ENCODE measurements at regions not wholly inside any gene's neighbourhood (a gene's known extent, or its start where the extent isn't known, plus 50 kb on each side); places are given as distances from the start of the nearest gene placed in this dataset.

- Histone ChIP-seq H3K9ac (ENCODE audit: low read length) (no peak overlapping the region), H3K4me3 (ENCODE audit: low read length) (no peak overlapping the region), H3K27ac (ENCODE audit: low read depth, low read length) (no peak overlapping the region), H3K36me3 (ENCODE audit: control insufficient read depth, insufficient read depth, low read length) (no peaks in the 10 kb centered on the region), H3K4me1 (ENCODE audit: control insufficient read depth, insufficient read depth, low read length) (no peaks in the 10 kb centered on the region), H3K27me3 (ENCODE audit: control insufficient read depth, insufficient read depth, low read length) (no peaks in the 10 kb centered on the region)
Measured at GRCh38 chr5:5900350-5900749, 477.9 kb downstream of the ICE1 start.

- H3K27ac ChIP-seq (ENCODE audit: low read depth, low read length), result no peak overlapping the region
- no peaks in the 10 kb centered on the region for H3K36me3 ChIP-seq (ENCODE audit: control insufficient read depth, insufficient read depth, low read length)
- no peaks in the 10 kb centered on the region for H3K4me1 ChIP-seq (ENCODE audit: control insufficient read depth, insufficient read depth, low read length)
- H3K9ac ChIP-seq (ENCODE audit: low read length), result no peak overlapping the region
- no peak overlapping the region for H3K4me3 ChIP-seq (ENCODE audit: low read length)
- no peaks in the 10 kb centered on the region for H3K27me3 ChIP-seq (ENCODE audit: control insufficient read depth, insufficient read depth, low read length)
Measured at GRCh38 chr5:5899716-5900115, 477.2 kb downstream of the ICE1 start.

- H3K27me3 ChIP-seq (ENCODE audit: control insufficient read depth, insufficient read depth, low read length), result no peaks in the 10 kb centered on the region
- no peaks in the 10 kb centered on the region for H3K4me1 ChIP-seq (ENCODE audit: control insufficient read depth, insufficient read depth, low read length)
- H3K4me3 ChIP-seq (ENCODE audit: low read length), result no peak overlapping the region
- H3K27ac ChIP-seq (ENCODE audit: low read depth, low read length), result no peak overlapping the region
- no peak overlapping the region for H3K9ac ChIP-seq (ENCODE audit: low read length)
- no peaks in the 10 kb centered on the region for H3K36me3 ChIP-seq (ENCODE audit: control insufficient read depth, insufficient read depth, low read length)
Measured at GRCh38 chr5:5888284-5888683, 465.8 kb downstream of the ICE1 start.

GRCh38 chr5:5887833-5888232, 465.4 kb downstream of the ICE1 start:
- Histone ChIP-seq H3K4me3 (ENCODE audit: low read length) (no peak overlapping the region), H3K36me3 (ENCODE audit: control insufficient read depth, insufficient read depth, low read length) (no peaks in the 10 kb centered on the region), H3K27ac (ENCODE audit: low read depth, low read length) (no peak overlapping the region), H3K27me3 (ENCODE audit: control insufficient read depth, insufficient read depth, low read length) (no peaks in the 10 kb centered on the region), H3K4me1 (ENCODE audit: control insufficient read depth, insufficient read depth, low read length) (no peaks in the 10 kb centered on the region), H3K9ac (ENCODE audit: low read length) (no peak overlapping the region)

GRCh38 chr5:5886812-5887486, 464.5 kb downstream of the ICE1 start:
- Histone ChIP-seq H3K27me3 (ENCODE audit: control insufficient read depth, insufficient read depth, low read length) (no peaks in the 10 kb centered on the region), H3K4me3 (ENCODE audit: low read length) (no peak overlapping the region), H3K36me3 (ENCODE audit: control insufficient read depth, insufficient read depth, low read length) (no peaks in the 10 kb centered on the region), H3K4me1 (ENCODE audit: control insufficient read depth, insufficient read depth, low read length) (no peaks in the 10 kb centered on the region), H3K9ac (ENCODE audit: low read length) (no peak overlapping the region), H3K27ac (ENCODE audit: low read depth, low read length) (no peak overlapping the region)

GRCh38 chr5:5886353-5886752, 463.9 kb downstream of the ICE1 start:
- Histone ChIP-seq H3K27me3 (ENCODE audit: control insufficient read depth, insufficient read depth, low read length) (no peaks in the 10 kb centered on the region), H3K27ac (ENCODE audit: low read depth, low read length) (no peak overlapping the region), H3K9ac (ENCODE audit: low read length) (no peak overlapping the region), H3K36me3 (ENCODE audit: control insufficient read depth, insufficient read depth, low read length) (no peaks in the 10 kb centered on the region), H3K4me1 (ENCODE audit: control insufficient read depth, insufficient read depth, low read length) (no peaks in the 10 kb centered on the region), H3K4me3 (ENCODE audit: low read length) (no peak overlapping the region)

- no peaks in the 10 kb centered on the region for H3K27me3 ChIP-seq (ENCODE audit: control insufficient read depth, insufficient read depth, low read length)
- no peaks in the 10 kb centered on the region for H3K4me1 ChIP-seq (ENCODE audit: control insufficient read depth, insufficient read depth, low read length)
- no peak overlapping the region for H3K27ac ChIP-seq (ENCODE audit: low read depth, low read length)
- no peak overlapping the region for H3K4me3 ChIP-seq (ENCODE audit: low read length)
- H3K36me3 ChIP-seq (ENCODE audit: control insufficient read depth, insufficient read depth, low read length), result no peaks in the 10 kb centered on the region
- no peak overlapping the region for H3K9ac ChIP-seq (ENCODE audit: low read length)
Measured at GRCh38 chr5:5885782-5886181, 463.3 kb downstream of the ICE1 start.

- Histone ChIP-seq H3K9ac (ENCODE audit: low read length) (no peak overlapping the region), H3K4me1 (ENCODE audit: control insufficient read depth, insufficient read depth, low read length) (no peaks in the 10 kb centered on the region), H3K36me3 (ENCODE audit: control insufficient read depth, insufficient read depth, low read length) (no peaks in the 10 kb centered on the region), H3K27ac (ENCODE audit: low read depth, low read length) (no peak overlapping the region), H3K4me3 (ENCODE audit: low read length) (no peak overlapping the region), H3K27me3 (ENCODE audit: control insufficient read depth, insufficient read depth, low read length) (no peaks in the 10 kb centered on the region)
Measured at GRCh38 chr5:5884593-5884992, 462.1 kb downstream of the ICE1 start.

GRCh38 chr5:5883562-5883961, 461.1 kb downstream of the ICE1 start:
- Histone ChIP-seq H3K27ac (ENCODE audit: low read depth, low read length) (no peak overlapping the region), H3K27me3 (ENCODE audit: control insufficient read depth, insufficient read depth, low read length) (no peaks in the 10 kb centered on the region), H3K4me1 (ENCODE audit: control insufficient read depth, insufficient read depth, low read length) (no peaks in the 10 kb centered on the region), H3K36me3 (ENCODE audit: control insufficient read depth, insufficient read depth, low read length) (no peaks in the 10 kb centered on the region), H3K9ac (ENCODE audit: low read length) (no peak overlapping the region), H3K4me3 (ENCODE audit: low read length) (no peak overlapping the region)

GRCh38 chr5:5883146-5883545, 460.7 kb downstream of the ICE1 start:
- no peaks in the 10 kb centered on the region for H3K27me3 ChIP-seq (ENCODE audit: control insufficient read depth, insufficient read depth, low read length)
- H3K27ac ChIP-seq (ENCODE audit: low read depth, low read length), result no peak overlapping the region
- H3K9ac ChIP-seq (ENCODE audit: low read length), result no peak overlapping the region
- H3K4me3 ChIP-seq (ENCODE audit: low read length), result no peak overlapping the region
- H3K36me3 ChIP-seq (ENCODE audit: control insufficient read depth, insufficient read depth, low read length), result no peaks in the 10 kb centered on the region
- H3K4me1 ChIP-seq (ENCODE audit: control insufficient read depth, insufficient read depth, low read length), result no peaks in the 10 kb centered on the region

- no peak overlapping the region for H3K4me3 ChIP-seq (ENCODE audit: low read length)
- no peaks in the 10 kb centered on the region for H3K36me3 ChIP-seq (ENCODE audit: control insufficient read depth, insufficient read depth, low read length)
- H3K4me1 ChIP-seq (ENCODE audit: control insufficient read depth, insufficient read depth, low read length), result no peaks in the 10 kb centered on the region
- no peaks in the 10 kb centered on the region for H3K27me3 ChIP-seq (ENCODE audit: control insufficient read depth, insufficient read depth, low read length)
- H3K9ac ChIP-seq (ENCODE audit: low read length), result no peak overlapping the region
- H3K27ac ChIP-seq (ENCODE audit: low read depth, low read length), result no peak overlapping the region
Measured at GRCh38 chr5:5882706-5883105, 460.2 kb downstream of the ICE1 start.

- Histone ChIP-seq H3K36me3 (ENCODE audit: control insufficient read depth, insufficient read depth, low read length) (no peaks in the 10 kb centered on the region), H3K4me3 (ENCODE audit: low read length) (no peak overlapping the region), H3K27ac (ENCODE audit: low read depth, low read length) (no peak overlapping the region), H3K9ac (ENCODE audit: low read length) (no peak overlapping the region), H3K4me1 (ENCODE audit: control insufficient read depth, insufficient read depth, low read length) (no peaks in the 10 kb centered on the region), H3K27me3 (ENCODE audit: control insufficient read depth, insufficient read depth, low read length) (no peaks in the 10 kb centered on the region)
Measured at GRCh38 chr5:5881294-5881693, 458.8 kb downstream of the ICE1 start.

GRCh38 chr5:5880077-5880763, 457.7 kb downstream of the ICE1 start:
- no peak overlapping the region for H3K4me3 ChIP-seq (ENCODE audit: low read length)
- no peaks in the 10 kb centered on the region for H3K4me1 ChIP-seq (ENCODE audit: control insufficient read depth, insufficient read depth, low read length)
- H3K9ac ChIP-seq (ENCODE audit: low read length), result no peak overlapping the region
- no peaks in the 10 kb centered on the region for H3K27me3 ChIP-seq (ENCODE audit: control insufficient read depth, insufficient read depth, low read length)
- H3K27ac ChIP-seq (ENCODE audit: low read depth, low read length), result no peak overlapping the region
- no peaks in the 10 kb centered on the region for H3K36me3 ChIP-seq (ENCODE audit: control insufficient read depth, insufficient read depth, low read length)
